HG03520 (cell line): ENCODE measurements at regions not wholly inside any gene's neighbourhood (a gene's known extent, or its start where the extent isn't known, plus 50 kb on each side); places are given as distances from the start of the nearest gene placed in this dataset.
"Not testable (repeated sequence)": the region's sequence is repeated elsewhere in the genome, so short reads cannot be mapped to it uniquely, and the experiment has no call there.

ENCODE experiments used
- ATAC-seq: cut with Tn5 transposase; IDR thresholded peaks from one replicate; pipeline ENCODE4 v1.9.1; 2021; ENCODE audit warnings: mild to moderate bottlenecking, moderate library complexity; ENCODE audit not compliant: unreplicated experiment

DNA sequence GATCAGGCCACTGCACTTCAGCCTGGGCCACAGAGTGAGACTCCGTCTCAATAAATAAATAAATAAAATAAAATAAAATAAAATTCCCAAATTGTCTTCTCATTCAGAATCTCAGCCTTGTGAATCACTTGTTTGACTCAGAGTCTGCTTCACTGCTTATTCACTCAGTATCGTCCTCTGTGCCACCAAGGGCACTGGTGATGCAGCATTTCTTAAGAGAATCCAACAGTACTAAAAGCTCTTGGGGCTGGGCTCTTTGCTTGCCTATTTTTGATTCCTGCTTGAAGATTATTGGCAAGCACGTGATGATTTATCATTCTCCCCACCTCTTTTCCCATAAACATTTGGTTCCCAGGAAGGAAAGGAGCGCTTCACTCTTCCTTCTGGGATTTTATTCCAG, 54.8 kb upstream of the HMGB1 start:
- ATAC-seq: no peak

DNA sequence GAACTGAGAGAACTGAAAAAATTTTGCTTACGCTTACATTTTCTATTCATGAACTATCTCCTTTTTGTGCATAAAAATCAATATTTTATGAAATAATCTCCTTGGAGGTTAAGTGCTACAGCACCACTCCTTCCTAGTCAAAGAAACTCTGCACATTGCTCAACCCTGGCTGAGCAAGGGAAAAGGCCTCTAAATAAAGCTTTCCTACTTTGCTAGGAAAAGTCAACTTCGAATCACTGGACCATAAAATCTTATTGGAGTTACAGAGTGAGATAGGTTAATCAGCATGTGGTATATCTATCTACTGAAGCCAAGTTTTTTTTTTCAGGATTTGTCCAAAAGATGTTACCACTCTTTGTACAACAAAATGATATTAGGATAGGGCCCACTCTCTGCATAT, 57.5 kb upstream of the HMGB1 start:
- no peak for ATAC-seq

DNA sequence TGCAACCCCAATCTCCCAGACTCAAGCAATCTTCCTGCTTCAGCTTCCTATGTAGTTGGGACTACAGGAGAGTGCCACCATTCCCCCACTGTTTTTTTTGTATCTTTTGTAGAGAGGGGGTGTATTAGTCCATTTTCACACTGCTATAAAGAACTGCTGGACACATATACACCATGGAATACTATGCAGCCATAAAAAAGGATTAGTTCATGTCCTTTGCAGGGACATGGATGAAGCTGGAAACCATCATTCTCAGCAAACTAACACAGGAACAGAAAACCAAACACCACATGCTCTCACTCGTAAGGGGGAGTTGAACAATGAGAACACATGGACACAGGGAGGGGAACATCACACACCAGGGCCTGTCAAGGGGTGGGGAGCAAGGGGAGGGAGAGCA, 58.1 kb upstream of the HMGB1 start:
- not testable (repeated sequence) for ATAC-seq

DNA sequence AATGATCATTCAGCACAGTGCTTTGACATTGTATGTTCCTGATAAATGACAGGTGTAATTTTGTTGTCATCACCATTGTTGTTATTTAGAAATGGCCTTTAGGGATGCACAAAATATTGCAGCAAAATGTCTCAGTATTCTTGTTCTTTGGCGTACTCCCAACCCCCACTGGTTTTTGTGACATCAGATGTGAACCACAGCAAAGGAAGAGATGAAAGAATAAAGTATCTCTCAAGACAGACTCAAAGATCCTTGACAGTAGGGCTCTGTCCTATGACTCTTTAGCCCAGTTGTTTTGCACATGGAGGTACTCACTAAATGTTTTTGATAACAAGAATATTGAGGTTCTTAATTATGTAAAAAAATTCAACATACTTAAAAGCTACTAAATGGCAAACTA, 59.5 kb upstream of the HMGB1 start:
- not testable (repeated sequence) for ATAC-seq

DNA sequence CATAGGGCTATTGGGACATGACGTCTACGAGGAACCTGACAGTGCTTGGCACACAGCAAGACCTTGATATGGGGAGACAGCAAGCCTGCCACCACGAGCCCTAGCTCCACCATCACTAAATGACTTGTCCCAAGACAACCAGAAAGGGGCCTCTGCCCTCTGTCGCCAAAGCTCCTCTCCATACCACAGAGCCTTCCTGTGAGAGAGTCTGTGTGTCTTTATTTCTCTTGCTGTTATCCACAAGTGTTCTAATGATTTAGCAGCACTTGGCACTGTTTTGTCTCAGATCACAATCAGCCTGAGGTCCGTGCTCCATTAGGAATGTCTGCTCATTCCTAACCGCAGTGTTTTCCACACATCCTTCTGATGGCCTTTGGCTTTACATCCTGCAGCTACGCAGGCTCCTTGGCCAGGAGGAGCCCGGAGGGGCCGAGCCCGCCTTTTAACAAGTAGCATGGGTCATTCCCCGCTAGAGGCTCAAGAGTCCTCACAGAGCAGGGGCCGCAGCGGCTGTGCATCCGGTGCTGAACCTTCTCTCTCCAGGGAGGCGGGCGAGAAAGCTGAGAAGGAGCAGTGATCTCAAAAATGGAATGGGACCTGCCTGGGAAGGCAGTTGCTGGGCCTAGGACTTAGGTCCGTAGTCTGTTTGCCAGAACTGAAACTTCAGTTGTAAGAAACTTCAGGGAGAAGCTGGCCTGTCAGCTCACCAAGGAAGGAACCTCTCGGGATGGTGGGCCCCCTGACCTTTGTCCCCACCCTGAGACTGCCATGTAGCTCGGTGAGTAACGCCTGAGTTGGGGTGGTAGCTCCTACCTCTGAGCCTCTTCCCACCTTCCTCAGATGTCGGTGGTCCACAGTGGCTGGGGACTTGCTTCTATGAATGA, 61.1 kb upstream of the HMGB1 start:
- ATAC-seq: no peak

DNA sequence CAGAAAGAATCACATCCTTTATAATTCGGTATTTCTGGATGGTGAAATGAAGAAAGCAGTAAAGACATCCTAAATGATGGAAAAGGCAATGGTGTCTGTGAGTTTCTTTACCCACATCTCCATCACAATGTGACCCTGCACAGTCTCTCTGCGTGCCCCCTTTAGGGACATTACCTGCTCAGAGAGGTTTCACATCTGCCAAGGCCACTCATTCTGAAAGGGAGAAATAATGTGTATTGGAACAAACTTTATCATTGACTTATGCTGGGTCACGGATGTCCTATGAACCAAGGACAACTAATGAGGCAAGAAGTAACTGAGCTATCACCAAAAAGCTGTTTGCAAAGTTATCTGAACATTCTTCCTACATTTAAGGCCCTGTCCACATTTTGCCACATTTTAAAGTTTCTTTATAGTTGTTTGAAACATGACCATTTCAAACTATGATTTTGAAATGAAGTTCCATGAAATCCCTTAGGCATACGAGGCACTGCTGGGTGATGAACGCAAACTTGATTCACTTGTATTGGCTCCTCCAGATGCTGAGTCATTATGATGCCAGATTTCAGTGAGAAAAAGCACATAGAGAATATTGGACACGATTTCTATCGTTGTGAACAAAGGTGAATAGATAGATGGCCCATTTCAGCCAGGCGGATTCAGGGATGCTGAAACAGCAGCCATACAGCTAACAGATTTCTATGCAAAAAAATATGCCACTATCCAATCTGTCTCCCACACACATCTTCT, 63.5 kb upstream of the HMGB1 start:
- peak; percentile 94 for ATAC-seq

DNA sequence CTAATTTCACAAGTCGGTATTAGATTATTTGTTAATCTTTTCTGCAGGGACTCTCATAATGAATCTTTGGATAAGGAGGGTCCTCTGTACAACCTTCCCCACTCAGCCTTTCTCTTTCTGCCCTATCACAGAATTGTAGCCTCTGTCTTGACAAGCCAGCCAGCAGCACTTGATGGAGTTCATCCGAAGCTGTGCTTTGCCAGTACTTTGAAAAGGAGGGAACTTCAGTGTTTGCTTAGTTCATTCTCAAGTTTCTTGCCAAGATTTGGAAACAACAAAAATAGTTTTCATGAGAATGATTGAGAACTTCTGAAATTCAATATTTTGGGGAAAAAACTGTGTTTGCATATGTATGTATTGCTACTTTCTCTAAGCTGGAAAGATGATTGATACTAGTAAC, 69.3 kb upstream of the HMGB1 start:
- no peak for ATAC-seq

DNA sequence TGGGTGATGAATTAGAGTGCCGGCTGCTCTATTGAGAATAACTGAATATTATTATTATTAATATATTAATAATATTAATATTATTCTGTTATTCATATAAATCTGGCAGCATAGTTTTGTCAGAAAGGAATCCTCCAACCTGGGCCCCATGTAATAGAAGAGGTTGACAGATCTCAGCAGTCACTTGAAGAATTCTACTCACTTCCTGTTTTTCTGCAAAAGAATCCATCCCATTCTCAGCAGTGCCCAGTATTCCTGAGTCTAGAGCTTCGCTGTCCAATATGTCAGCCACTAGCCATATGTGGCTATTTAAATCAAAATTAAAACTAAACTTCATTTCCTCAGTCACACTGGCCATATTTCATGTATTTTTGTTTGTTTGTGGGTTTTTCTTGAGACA, 72.4 kb upstream of the USPL1 start:
- no peak for ATAC-seq

DNA sequence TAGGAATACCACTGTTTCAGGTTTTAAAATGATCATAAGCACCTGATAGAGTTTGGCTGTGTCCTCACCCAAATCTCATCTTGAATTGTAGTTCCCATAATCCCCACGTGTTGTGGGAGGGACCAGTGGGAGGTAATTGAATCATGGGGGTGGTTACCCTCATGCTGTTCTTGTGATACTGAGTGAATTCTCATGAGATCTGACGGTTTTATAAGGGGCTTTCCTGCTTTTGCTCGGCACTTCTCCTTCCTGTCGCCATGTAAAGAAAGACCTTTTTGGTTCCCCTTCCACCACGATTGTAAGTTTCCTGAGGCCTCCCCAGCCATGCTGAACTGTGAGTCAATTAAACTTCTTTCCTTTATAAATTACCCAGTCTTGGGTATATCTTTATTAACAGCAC, 69.7 kb upstream of the USPL1 start:
- ATAC-seq: not testable (repeated sequence)

DNA sequence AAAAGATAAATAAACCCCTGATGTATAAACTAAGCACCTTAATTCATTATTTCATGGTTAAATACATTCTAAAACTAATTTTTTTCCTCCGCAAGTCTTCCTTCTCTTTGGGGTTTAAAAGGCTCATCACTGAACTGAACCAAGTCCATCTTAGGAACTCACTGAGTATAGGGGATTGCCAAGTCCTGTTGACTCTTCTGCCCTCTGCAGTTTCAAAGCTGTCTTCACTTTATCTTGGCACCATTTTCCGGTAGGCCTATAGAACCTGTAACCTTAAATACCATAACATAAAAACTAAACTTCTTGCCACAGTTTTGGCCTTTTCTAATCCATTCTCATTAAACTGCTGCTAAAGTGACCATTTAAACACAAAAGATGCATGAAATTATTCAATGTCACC, 66.5 kb upstream of the USPL1 start:
- ATAC-seq: no peak

DNA sequence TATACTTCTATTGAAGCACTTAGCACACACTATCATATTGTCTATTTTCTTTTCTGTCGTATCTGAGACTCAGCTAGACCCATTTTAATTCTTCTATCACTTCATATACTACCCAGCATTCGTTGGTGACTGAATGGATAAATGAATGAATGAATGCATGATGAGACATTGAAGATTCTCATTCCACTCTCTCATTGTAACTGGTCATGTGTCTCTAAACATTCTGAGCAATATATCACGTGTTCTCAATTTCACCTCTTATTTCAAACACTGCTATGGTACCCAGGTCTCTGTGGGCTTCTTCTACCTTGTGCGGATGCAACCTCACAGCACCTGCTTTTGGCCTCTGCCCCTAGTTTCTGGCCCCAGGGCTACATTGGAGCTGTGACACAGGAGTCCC, 65.2 kb upstream of the USPL1 start:
- no peak for ATAC-seq

DNA sequence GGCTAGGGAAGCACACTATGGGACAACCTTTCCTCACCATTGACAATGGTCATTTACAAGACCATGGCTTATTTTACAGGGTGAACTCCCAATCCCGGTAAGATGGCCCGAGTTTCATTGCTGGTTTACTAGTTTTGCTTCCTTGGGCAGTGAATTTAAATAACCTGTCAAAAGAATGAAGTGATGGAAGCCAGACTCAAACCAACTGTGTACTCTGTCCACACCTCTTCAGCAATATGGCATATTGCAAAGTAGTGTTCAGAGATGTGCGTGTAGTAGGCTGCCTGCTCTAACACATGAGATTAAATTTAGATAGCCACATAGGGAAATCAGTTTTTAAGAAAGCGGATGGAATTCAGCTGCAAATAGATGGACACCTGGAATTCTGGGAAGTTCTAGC, 58.4 kb upstream of the USPL1 start:
- no peak for ATAC-seq

DNA sequence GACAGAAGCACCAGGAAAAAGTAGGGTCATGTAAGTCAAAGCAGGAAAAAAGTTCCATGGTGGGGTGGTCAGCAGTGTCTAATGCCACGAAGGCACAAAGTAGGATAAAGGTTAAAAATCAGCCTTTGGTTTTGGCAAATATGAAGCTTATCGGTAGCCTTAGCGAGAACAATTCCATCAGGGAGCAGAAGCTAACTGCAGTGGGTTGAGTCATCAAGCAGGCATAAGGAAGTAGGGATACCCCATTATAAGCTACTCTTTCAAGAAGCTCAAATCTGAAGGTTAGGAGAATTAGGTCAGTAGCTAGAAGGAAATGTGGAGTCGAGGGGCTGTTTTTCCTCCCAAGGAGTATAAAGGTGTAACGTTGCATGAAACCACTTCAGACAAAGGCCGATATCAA, 57.5 kb upstream of the USPL1 start:
- ATAC-seq: no peak

DNA sequence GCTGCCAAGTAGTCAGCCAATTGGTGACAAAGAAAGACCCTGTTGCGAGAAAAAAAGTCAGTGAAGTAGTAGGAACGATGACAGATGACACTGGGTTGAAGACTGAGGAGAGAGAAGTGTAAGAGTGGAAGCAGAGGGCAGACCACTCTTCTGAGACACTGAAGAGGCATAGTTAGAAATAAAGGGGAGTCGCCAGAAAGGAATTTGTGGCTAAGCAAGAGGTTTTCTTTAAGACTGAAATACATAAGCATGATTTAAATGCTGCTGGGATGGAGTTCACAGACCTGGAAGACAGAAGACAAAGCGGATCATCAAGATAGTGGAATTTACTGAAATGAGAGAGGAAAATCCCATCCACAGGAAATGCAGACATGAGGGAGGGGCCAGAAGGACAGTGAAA, 56.2 kb upstream of the USPL1 start:
- no peak for ATAC-seq

DNA sequence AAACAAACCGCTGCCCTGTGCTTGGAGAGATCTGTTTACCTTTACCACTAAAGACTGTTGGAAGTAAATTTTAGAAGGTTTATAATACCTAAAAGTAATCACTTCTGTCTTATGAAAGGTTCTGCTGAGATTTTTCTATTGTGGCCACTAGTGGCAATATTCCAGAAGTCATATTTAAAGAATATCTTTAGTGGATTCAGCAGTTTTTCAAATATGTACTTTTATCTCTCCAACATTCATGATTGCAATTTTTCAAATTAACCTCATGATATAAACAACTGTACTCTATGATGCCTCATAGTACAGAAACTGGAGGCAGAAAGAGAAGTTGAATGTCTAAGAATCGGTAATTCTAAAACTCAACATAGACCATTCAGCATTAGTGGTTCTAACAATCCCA, 53.2 kb upstream of the USPL1 start:
- ATAC-seq: no peak

DNA sequence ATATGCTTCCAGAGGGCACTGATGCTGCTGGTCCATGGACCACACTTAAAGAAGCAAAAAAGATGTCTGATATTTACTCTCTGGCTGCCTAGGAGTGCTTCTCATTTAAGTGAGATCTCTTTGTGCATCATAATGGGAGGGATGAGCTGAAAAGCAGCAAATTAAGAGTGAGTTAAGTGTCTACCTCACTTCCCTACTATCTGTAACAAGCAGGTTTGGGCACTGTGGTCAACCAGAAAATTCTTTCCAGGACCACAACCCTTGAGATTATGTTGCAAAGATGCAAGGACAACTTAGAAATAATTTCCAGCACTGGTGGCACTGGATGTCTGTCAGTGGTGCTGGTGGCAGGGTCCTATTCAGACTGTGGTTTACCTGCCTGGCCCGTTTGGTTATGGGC, 52.1 kb upstream of the USPL1 start:
- ATAC-seq: no peak

DNA sequence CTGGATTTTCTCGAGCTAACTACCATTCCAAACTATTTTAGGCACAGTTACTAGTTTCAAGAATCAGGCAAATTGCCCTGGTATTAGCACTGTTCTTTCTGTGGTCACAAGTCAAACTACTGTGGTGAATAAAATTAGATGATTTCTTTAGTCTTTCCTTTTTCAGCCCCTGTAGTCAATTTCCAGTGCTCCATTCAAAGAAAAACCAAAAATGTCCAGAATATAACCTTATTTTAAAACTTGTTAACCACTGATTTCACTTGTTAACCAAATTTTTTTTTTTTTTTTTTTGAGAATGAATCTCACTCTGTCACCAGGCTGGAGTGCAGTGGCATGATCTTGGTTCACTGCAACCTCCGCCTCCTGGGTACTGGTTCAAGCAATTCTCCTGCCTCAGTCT, 50.6 kb upstream of the USPL1 start:
- no peak for ATAC-seq
